Left lung (tissue), 4 donors: ENCODE measurements at regions not wholly inside any gene's neighbourhood (a gene's known extent, or its start where the extent isn't known, plus 50 kb on each side); places are given as distances from the start of the nearest gene placed in this dataset.
A peak's percentile ranks its signal among the peaks of the same experiment; 100 is the strongest.

Experiments
- ATAC-seq: fragments of 200-7000 bp; cut with Tn5 transposase; one replicate; pipeline ENCODE4 v1.9.1; 2020; ENCODE audit warnings: moderate library complexity
- DNase-seq, 4 donors: peaks; one replicate each; pipeline ENCODE4 v3.0.0-alpha.2; 2013 to 2020
- H3K27ac ChIP-seq, 2 donors: fragments of 200-600 bp; sonication (generic) in 1 of 2; one replicate each; pipeline versions ENCODE4 v1.5.0 to v1.8.0; 2020 to 2021
- H3K27me3 ChIP-seq, 2 donors: fragments of 200-600 bp; sonication (generic) in 1 of 2; one replicate each; pipeline versions ENCODE4 v1.5.0 to v1.8.0; 2020 to 2021
- H3K36me3 ChIP-seq, 2 donors: fragments of 200-600 bp; sonication (generic) in 1 of 2; one replicate each; pipeline versions ENCODE4 v1.5.0 to v1.8.0; 2020 to 2021
- H3K4me1 ChIP-seq, 2 donors: fragments of 200-600 bp; one replicate each; pipeline ENCODE4 v1.8.0; 2021
- H3K4me3 ChIP-seq, 2 donors: fragments of 200-600 bp; sonication (generic) in 1 of 2; one replicate each; pipeline versions ENCODE4 v1.5.0 to v1.8.0; 2020 to 2021; ENCODE audit warnings: mild to moderate bottlenecking in 1 of 2
- H3K9me3 ChIP-seq, 2 donors: fragments of 200-600 bp; sonication (generic) in 1 of 2; one replicate each; pipeline versions ENCODE4 v1.5.0 to v1.8.0; 2020 to 2021
- intact Hi-C, 2 donors: fragments of 100-400 bp; cut with DNase I; formaldehyde crosslinking; loops; one replicate each; pipeline versions ENCODE4 v1.11.2 to v1.14.2; 2022
- TF ChIP-seq, protein P1 (sequence below), 2 donors: fragments of 200-600 bp; sonication (generic) in 1 of 2; IDR thresholded peaks; one replicate each; pipeline versions ENCODE4 v1.5.0 to v1.8.0; 2021; ENCODE audit warnings: antibody characterized with exemption in 2 of 2
- donor health status: DM: no; HTN: yes; CAD: no.
- donor health status: DM: no; HTN: no; CAD: no.

DNA sequence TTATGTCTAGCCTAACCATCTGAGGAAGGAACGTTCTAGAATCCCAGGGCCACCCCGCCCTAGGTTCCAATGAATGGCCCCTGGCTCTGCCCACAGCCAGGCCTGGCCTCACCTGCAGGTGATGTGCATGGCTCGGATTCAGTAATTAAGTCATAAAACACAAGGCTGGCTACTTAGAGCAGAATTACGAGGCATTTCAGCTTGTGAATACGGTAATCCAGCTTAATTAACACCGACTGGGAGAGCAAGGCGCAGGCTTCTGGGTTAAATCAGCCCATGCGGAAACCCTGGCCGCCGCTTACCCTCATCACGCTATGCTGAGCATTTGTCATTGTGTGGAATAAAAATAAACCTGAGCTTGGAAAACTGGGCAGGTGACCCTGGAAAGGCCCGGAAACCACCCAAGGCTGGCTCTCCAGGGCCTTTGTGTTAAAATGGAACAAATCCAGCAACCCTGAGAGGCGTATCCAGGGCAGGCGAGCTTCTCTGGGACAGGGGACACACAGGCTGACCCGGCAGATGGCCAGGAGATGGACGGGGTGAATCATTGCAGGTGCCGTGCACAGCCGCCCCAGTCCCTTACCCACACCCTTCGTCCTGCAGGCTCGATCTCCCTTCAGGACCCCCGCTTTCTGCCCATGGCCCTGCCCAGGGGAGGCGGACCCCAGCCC, 220.2 kb downstream of the CTTN start:
- no peak overlapping the region for H3K27ac ChIP-seq
- ATAC-seq (no peak), DNase-seq (peak in 1 of 4 donors; percentile 58)
- no peaks in the 10 kb centered on the region for H3K4me1 ChIP-seq
- H3K4me3 ChIP-seq: no peak overlapping the region
- TF ChIP-seq, protein P1, sequence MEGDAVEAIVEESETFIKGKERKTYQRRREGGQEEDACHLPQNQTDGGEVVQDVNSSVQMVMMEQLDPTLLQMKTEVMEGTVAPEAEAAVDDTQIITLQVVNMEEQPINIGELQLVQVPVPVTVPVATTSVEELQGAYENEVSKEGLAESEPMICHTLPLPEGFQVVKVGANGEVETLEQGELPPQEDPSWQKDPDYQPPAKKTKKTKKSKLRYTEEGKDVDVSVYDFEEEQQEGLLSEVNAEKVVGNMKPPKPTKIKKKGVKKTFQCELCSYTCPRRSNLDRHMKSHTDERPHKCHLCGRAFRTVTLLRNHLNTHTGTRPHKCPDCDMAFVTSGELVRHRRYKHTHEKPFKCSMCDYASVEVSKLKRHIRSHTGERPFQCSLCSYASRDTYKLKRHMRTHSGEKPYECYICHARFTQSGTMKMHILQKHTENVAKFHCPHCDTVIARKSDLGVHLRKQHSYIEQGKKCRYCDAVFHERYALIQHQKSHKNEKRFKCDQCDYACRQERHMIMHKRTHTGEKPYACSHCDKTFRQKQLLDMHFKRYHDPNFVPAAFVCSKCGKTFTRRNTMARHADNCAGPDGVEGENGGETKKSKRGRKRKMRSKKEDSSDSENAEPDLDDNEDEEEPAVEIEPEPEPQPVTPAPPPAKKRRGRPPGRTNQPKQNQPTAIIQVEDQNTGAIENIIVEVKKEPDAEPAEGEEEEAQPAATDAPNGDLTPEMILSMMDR (IDR thresholded peaks at IDR 0.05): no peak
- no peaks in the 10 kb centered on the region for H3K27me3 ChIP-seq
- intact Hi-C loops: no loop called here
- H3K36me3 ChIP-seq: no peaks in the 10 kb centered on the region
- H3K9me3 ChIP-seq: peaks cover 0 to 15% of the 10 kb centered on the region in 2 donors

GRCh38 chr11:70619591-70619990, 221.3 kb downstream of the CTTN start:
- no peak overlapping the region for H3K4me3 ChIP-seq
- H3K9me3 ChIP-seq: peaks cover 0 to 14% of the 10 kb centered on the region in 2 donors
- no peak overlapping the region for H3K27ac ChIP-seq
- H3K4me1 ChIP-seq: no peaks in the 10 kb centered on the region
- ATAC-seq: no peak
- H3K36me3 ChIP-seq: no peaks in the 10 kb centered on the region
- DNase-seq: no peak
- intact Hi-C loops: no loop called here
- TF ChIP-seq, protein P1 (IDR thresholded peaks at IDR 0.05): no peak
- no peaks in the 10 kb centered on the region for H3K27me3 ChIP-seq

DNA sequence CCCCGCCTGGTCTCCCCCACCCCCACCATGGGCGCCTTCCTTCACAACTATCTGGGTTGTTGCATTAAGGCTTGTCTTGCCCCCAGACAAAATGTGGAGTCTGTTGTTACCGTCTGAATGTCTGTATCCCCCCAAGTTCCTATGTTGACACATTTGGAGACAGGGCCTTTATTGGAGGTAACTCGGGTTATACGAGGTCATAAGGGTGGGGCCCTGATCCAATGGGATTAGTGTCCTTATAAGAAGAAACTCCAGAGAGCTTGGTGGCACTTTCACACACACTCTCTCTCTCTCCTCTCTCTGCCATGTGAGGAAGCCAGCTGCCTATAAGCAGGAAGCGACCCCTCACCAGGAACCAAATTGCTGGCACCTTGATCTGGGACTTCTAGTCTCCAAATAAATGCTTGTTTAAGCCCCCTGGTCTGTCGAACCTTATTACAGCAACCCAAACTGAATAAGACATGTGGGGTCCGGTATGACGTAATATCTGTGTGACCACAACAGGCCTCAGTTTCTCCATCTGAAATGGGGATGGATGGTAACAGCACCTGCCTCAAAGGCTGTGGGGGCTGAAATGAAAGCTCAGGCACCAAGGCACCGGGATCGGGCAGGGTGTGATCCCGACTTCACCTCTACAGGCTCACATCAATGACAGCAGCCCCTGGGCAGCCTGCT, 222.3 kb downstream of the CTTN start:
- ATAC-seq (no peak), DNase-seq (no peak)
- Histone ChIP-seq H3K4me3 (no peak overlapping the region), H3K9me3 (peaks cover 0 to 3% of the 10 kb centered on the region in 2 donors), H3K27ac (no peak overlapping the region), H3K4me1 (no peaks in the 10 kb centered on the region), H3K27me3 (no peaks in the 10 kb centered on the region), H3K36me3 (no peaks in the 10 kb centered on the region)
- TF ChIP-seq, protein P1 (IDR thresholded peaks at IDR 0.05): no peak
- intact Hi-C loops: no loop called here

DNA sequence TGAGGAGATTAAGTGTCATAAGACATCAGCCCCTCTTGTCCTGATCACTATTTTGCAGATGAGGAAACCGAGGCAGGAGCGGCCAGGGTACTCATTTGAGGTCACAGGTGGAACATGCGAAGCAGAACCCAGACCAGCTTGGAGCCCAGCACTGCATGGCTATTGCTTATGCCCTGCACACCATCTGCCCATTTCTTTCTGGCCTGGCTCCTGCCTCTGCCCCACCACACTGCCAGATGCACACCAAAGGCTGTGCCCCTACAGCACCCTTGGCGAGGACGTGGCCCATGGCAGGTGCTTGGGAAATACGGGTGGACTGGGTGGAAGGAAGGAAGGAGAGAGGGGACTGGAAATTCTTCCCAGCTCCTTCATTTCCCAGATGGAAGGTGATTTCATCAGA, 222.9 kb downstream of the CTTN start:
- Histone ChIP-seq H3K36me3 (no peaks in the 10 kb centered on the region), H3K4me3 (no peak overlapping the region), H3K9me3 (no peaks in the 10 kb centered on the region), H3K4me1 (no peaks in the 10 kb centered on the region), H3K27ac (no peak overlapping the region), H3K27me3 (no peaks in the 10 kb centered on the region)
- DNase-seq (no peak), ATAC-seq (no peak)
- TF ChIP-seq, protein P1 (IDR thresholded peaks at IDR 0.05): no peak
- intact Hi-C loops: no loop called here

- H3K4me1 ChIP-seq: no peaks in the 10 kb centered on the region
- H3K4me3 ChIP-seq: no peak overlapping the region
- intact Hi-C loops: no loop called here
- DNase-seq (no peak), ATAC-seq (no peak)
- TF ChIP-seq, protein P1 (IDR thresholded peaks at IDR 0.05): no peak
- no peaks in the 10 kb centered on the region for H3K27me3 ChIP-seq
- no peak overlapping the region for H3K27ac ChIP-seq
- H3K36me3 ChIP-seq: no peaks in the 10 kb centered on the region
- no peaks in the 10 kb centered on the region for H3K9me3 ChIP-seq
Observed at GRCh38 chr11:70622091-70622490, 223.8 kb downstream of the CTTN start.
